Astrocyte of the hippocampus (primary cell): ENCODE measurements at regions not wholly inside any gene's neighbourhood (a gene's known extent, or its start where the extent isn't known, plus 50 kb on each side); places are given as distances from the start of the nearest gene placed in this dataset.

ENCODE experiments used
- DNase-seq: peaks from one replicate; pipeline ENCODE4 v3.0.0; 2011; ENCODE audit warnings: low read depth, low spot score

DNA sequence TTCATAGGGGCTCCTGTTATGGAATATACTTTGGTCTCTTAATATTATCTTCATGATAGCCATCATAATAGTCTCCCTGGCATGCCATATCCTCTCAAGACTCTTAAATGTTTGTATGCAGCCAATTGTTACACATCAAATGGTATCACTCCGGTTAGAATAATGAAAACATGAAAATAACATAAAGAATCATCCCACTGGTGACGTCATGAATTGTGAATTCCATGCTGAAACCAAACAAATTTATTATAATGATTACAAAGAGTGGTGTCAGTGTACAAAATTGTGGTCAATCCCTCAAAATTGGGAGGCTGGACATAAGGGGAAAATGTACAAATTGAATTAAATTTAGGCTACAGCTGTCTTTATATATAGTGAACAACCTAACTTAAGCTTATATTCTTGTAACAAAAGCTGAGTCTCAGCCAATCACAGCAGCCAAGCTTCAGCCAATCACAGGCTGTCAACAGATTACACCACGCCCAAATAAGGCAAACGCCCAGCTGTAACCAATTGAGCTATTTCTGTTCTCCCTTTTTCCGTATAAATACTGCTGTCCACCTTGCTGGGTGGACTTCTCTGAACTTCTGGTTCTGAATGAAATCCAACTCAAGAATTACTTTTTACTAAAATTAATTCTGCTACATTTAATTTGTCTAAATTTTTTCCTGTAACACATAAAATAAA lies 156.1 kb downstream of the CHD9NB start:
- no peak for DNase-seq

DNA sequence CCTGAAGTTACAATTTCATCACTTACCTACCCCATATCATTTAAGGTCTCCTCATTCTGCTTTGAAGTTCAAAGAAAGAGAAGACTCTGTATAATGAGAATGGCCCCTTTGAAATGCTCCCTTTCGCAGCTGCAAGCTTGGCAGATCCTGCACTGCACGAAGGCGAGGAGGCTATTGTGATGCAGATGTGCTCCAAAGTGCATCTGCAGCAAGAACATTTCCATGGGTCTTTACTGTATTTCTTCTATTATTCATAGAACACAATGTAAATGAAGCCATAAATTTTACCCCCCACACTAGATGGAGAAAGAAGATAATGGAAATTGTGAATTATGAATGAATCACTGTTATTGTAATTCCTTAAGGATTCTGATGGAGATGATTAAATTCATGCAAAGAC lies 178.7 kb downstream of the CHD9NB start:
- DNase-seq, result peak; percentile 16

DNA sequence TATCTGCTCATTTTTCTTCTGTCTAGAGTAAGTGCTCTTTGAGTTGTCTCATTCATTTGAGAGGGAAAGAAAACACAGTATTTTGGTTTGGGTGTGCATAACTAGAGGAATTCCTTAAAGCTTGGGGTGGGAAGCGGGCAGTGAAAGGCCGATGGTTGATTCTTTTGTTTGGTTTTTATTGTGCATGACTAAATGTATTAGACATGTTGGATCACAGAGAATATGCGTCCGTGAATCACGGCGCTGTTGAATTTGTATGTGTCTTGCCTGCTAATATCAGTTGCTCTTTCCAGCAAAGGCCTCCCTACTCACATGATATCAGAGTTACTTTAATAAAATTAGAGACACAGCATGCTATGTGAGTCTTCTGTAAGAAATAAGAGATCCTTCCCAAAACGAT lies 180.0 kb downstream of the CHD9NB start:
- peak; percentile 81 for DNase-seq

DNA sequence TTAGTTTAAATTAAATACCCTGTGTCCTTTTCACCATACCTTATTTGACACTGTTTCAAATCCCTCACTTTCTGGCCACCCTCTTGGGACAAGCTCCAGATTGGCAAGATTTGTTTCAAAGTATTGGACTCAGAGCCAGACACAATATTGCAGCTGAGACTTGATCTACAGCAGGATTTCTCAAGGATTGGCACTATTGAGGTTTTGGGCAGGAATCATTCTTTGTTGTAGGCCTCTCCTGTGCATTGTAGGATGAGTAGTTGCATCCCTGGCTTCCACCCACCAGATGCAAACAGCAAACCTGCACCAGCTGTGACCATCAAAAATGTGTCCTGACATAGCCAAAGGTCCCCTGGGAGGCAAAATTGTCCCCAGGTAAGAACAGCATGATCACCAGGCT lies 181.2 kb downstream of the CHD9NB start:
- DNase-seq, result no peak

DNA sequence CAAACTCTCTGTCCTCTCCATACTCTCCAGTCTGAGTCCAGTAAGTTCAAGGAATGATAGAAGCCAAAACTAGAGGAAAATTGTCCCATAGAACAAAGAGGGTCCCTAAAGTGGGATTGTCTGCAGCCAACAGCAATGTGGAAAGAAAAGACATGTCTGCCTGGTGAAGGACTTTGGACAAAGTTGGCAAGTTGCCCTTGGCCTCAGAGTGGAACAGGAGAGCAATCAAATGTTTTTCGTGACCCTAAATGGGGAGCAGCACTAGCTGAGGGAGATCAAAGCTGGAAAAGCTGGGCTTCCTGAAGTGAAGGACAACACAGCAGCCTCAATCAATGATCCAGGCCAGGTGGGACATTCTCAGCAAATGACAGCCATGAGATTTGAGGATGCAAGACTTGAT lies 183.5 kb downstream of the CHD9NB start:
- DNase-seq, result no peak

DNA sequence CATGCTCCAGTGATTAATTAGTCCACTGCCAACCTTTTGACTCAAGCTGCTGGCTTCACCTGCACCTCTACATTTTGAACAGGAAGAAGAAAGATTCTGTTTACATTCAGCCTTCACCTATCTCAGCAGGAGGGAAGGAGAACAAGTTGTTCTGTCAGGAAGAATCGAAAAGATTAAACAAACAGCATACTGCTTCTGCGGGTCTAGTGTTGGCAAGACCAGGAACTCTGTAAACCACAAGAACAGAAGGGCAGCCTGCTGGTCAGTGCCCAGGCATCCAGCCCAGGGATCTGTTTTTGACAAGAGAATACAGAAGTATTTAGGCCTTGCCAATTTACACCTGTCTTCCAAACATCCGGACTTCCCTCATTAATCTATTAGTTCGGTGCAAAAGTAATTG lies 189.7 kb downstream of the CHD9NB start:
- peak; percentile 37 for DNase-seq

DNA sequence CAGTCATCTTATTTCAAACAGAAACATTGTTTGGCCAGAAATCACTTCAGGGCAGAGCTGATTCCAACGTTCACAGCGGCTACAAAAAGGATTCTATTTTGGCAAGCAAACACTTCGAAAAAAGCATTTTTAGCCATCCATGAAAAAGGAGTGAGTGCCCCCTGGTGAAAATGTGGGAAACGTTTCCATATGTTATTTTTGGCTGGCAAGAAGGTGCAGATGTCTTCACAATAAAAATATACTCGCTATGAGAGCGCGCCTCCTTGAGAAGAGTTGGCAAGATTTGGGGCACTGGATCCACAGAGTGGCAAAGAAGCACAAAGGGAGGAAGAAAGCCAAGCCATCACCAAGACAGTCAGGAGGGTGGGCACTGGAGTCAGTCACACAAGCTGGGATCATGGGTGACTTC lies 191.1 kb downstream of the CHD9NB start:
- DNase-seq, result peak; percentile 77

DNA sequence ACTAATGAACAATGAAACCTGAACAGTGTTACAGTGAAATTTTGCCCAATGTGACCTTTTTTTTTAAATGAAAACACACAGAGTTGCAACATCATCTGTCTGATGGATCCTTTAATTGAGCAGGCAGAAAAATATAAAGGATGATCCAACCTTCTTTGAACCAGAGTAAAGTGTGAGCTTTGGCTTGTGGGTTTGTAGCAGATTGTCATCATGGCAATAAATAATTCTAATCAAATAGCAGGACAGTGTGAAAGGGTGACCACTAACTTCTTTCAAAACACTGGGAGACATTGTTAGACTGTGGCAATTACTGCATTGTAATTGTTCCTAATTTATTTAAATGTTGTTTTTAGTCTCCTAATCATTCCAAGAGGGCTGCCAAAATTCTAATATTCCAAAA lies 197.2 kb downstream of the CHD9NB start:
- DNase-seq, result no peak

DNA sequence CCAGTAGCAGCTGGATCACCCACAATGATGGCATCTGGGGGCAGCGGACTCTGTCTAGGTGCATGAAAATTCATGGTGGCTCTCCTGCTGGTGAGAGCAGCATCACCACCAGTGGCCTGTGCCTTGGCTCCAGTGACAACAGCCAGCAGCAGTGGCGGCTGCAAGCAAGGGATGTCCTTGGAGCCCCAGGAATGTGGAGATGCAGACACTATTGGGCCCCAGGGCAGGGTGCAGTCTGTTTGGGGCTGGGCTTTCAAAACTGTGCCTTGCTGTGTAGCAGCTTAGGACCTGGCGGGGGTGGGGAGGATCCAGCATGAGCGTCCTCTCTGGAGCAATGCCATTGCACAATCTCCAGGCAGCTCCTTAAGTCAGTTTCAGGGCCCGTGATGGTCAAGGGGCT lies 199.7 kb downstream of the CHD9NB start:
- DNase-seq, result no peak

DNA sequence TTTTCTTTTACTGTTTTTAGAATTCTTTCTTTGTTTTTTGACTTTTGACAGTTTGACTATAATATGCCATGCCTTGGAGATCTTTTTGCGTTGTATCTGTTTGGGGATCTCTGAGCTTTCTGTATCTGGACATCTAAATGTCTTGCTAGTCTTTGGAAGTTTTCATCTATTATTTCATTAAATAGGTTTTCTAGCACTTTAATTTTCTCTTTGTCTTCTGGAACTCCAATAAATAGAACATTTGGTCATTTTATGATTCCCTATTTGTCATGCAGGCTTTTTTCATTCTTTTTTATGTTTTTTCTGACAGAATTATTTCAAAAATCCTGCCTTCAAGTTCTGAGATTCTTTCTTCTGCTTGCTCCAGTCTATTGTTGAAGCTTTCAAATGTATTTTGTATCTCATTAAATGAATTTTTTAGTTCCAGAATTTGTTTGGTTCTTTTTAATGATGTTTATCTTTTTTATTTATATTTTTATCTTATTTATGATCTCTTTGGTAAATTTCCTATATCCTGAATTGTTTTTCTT lies 201.4 kb downstream of the CHD9NB start:
- no peak for DNase-seq

DNA sequence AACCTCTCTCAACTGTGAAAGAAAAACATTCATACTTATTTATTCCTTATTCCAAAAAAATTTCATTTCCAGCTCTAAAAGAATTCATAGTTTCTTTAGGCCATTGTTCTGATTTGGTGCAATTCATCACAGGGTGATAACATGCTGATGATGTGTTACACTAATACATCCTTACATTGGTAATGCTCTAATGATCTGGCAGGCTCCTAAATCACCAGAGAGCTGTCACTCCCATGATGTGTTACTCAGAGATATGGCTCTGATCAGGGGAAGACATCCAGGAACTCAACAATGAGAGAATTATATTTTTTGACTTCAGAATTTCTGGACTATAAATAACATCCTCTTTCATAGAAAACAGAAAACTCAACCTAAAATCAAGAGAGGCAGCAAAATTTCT lies 209.3 kb downstream of the CHD9NB start:
- no peak for DNase-seq

DNA sequence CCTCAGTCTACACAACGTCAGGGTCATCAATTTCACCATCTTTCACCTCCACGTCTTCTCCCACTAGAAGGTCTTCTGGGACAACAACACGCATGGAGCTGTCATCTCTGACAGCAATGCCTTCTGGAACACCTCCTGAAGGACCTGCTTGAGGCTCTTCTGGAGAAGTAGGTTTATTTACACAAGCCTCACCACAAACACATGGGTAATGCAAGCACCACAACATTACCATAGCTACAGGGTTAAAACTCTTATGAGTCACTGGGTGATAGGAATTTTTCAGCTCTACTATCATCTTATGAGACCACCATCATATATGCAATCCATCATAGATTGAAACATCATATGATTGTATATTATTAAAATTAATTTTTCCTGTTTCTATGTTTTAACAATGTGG lies 215.4 kb downstream of the CHD9NB start:
- peak; percentile 74 for DNase-seq

DNA sequence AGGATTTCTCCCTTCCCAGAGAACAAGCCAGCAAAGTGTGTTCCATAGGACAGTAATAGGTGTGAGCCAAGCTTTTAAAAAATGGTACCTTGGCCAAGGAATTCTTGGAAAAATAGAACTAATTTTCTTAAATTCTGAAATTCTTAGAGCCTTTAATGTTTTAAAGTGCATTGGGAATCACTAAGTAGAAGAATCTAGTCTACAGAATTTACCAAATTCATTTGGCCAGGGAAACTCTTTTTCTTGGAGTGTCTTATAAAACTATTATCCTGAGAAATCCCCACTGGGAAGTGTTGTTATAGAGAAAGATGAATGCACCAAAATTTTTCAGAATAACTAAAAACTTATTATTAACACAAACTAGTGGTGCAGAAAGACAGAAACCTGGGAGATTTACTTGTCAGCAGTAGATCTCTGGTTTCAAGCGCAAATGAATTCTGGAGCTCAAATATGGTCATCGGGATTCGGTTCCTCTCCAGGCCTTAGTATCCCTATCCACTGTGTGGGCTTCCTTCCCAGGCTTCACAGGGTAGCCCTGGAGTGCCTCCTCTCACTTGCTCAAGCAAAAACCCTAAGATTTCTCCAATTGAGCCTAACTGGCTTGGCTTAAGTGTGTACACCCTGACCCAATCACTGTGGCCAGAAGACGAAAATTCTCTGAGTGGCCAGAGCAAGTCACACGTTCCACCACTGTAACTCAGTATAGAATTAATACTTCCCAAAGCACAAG lies 217.8 kb downstream of the CHD9NB start:
- DNase-seq, result no peak

DNA sequence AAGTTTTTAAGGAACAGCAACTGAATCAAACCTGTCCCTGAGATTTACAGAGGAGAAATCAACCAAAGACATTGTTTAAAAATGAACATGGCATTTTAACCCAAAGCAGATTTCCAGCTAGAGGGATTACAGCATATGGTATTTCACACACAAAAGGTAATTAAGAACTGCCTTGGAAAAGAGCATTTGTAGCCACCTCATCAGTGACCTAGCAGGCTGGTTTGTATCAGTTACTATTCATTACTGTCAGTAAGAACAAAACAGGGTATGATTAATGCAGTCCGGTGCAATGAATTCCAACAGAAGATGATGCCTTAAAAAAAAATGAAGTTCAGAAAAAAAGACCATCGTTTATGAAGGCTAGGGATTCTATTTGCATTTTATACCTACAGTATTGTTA lies 219.9 kb downstream of the CHD9NB start:
- peak; percentile 5 for DNase-seq

DNA sequence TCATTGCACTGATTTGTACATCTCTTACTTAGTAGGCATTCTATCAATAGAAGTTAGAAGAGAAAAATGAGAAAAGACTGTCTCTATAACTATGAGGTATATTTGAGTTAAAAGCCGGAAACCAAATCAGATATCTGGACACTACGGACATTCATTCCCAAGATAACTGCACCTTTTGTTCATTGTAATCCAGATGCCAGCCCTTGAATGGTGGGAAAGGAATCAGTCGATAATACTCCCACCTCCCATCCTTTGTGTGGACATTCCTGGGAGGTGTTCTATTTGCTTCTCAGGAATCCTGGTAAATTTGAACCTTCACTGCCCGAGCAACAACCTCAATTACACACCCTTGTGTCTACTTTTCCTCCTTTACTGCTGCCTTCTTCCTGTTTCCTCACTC lies 225.2 kb downstream of the CHD9NB start:
- DNase-seq, result no peak

DNA sequence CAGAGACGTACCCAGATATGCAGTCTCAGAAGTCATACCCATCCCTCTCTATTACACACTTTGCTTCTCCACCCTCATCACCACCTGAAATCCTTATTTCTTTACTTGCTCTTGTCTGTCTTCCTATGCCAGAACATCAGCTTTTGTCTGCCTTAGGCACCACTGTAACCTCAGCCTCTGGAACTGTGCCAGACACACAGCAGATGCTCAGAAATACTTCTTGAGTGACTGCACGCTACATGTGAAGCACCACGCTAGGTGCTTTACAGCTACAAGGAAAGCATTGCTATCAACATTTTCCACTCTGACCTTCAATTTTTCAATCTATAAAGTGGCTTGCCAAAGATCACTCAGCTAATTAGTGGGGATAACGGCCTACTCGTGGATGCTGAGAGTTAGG lies 226.8 kb downstream of the CHD9NB start:
- DNase-seq, result peak; percentile 47

DNA sequence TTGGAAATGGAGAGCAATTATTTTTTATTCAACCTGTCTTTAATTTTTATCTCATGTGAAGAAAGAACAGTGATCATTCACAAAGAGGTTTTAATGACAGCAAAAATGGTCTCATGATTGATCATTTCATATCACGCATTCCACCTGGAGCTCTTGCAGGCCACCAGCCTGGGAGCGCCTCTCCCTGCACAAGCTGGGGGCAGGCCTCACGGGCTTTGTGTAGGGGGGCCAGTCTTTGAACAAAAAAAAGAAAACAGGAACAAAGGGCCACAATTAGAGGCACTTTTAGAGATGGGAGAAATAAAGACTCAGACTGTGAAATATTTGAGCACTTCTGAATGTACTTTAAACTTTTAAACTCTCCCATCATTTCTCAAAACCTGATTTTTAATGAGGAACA lies 232.9 kb downstream of the CHD9NB start:
- no peak for DNase-seq

DNA sequence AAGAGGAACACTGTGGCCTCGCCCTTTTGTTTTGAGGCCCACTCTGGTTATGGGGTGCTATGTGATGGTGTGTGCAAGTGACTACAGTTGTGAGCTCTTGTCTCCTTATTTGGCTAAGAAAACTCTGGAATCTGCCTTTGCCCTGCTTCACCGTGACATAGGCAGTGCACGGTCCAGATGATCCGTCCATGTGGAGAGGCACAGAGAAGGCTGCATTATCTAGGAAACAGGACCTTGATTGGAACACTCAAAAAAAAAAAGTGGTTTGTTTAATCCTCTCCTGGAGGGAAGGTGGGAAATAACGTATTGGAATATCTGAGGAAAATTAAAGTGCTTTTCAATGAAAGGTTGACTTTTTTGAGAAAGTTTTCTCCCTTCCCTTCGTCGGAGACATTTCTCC lies 233.3 kb downstream of the CHD9NB start:
- no peak for DNase-seq

DNA sequence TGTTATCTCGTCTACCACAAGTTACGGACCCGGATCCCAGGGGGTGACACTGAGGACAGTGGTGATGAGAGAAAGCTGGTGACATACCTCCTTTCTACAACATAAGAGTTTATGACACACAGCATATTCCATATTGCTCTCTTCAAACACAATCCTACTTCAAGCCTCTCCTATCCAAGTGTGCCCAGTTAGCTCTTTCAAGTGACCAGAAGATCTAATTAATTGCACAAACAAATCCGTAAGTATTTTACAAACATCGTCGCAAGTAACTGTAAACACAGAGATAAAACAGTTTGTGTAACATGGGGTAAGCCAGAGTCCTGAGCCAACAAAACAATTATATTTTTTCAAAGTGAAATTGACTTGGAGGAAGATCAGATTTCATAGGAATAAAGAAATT lies 235.0 kb downstream of the CHD9NB start:
- no peak for DNase-seq

DNA sequence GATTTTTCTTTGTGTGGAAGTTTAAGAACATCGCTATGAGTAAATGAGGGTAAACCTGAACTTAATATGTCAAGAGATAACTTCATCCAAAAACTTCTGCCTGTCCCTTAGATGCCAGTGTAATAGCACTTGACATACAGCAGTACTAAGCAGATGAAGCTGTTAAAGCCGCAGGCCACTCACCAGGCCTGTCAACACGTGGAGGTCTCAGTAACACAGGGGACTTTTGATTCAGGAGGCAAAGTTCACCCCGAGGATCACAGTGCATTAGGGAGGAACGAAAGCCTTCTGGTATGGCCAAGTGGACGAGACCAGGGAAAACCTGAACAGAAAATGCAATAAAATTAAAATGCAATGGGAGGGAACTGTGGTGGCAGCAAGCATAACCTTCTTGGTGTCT lies 235.7 kb downstream of the CHD9NB start:
- no peak for DNase-seq

DNA sequence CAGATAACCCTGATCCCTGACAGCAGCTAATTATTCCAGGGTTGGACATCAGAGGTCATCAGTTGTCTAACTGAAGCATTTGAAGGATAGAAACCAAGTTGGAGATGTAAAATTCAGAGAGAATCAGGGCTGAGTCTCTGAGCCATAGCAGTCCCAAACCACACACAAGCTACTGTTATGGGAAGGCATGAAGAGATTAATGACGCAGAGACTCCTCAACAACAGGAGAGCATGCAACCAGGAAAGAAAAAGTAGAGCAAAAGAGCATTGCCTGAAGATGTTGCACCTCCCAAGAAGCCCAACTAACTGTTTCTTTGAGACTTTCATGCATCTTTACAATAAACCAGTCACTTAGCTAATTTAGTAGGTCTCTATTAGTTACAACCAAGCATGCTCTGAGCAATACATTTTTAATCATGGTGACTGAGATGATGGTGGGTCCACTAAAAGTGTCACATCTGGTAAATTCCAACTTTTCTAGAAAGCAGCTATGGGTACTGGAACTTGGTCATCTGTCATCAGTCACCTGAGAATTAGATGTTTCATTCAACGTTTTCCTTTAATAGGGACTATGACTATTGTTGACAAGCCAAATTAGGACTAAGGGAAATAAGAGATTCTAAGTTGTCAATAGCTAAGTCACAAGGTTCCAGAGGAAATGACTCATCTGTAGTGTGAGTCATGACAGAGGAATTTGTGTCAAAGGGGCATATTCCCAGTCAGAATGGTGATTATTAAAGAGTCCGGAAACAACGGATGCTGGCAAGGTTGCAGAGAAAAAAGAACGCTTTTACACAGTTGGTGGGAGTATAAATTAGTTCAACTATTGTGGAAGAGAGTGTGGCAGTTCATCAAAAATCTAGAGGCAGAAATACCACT lies 239.8 kb downstream of the CHD9NB start:
- DNase-seq, result peak; percentile 89

DNA sequence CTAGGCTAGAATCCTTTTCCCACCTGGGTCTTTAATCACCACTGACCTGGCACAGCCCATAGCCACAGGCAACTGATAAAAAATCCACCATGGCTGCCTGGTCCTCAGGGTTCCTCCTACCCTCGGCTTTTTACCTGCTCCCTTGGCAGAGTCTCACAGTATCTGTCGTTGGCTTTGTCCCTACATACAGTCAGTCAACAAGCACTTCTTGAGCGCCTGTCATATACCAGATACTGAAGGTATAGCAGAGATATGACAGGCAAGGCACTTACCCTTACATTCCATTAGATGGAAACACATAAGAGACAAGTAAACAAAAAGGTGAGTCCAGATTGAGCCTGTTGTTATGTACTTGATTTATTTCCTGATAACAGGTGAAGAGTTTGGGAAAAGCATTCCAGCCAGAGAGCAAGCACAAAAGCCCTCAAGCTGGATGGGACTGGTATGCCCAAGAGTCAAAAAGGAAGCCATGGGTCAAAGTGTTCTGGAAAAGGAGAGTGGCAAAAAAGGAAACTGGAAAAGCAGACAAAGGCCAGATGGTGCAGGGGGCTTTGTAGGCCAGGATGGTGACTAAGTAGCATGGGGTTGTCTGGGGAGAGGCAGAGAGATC lies 247.0 kb downstream of the CHD9NB start:
- DNase-seq, result no peak
